B cell (primary cell): ENCODE measurements at regions not wholly inside any gene's neighbourhood (a gene's known extent, or its start where the extent isn't known, plus 50 kb on each side); places are given as distances from the start of the nearest gene placed in this dataset.

Experiments used
- EZH2 ChIP-seq: IDR thresholded peaks from 2 replicates; pipeline ENCODE4 v1.6.1; 2012; ENCODE audit warnings: borderline replicate concordance, low read depth, mild to moderate bottlenecking, moderate library complexity, low read length; ENCODE audit not compliant: insufficient read depth, poor library complexity, severe bottlenecking
- TF ChIP-seq, protein P1 (sequence below): fragments of 200-600 bp; IDR thresholded peaks from one replicate; pipeline ENCODE4 v1.8.0; 2022; ENCODE audit warnings: antibody characterized with exemption, mild to moderate bottlenecking

DNA sequence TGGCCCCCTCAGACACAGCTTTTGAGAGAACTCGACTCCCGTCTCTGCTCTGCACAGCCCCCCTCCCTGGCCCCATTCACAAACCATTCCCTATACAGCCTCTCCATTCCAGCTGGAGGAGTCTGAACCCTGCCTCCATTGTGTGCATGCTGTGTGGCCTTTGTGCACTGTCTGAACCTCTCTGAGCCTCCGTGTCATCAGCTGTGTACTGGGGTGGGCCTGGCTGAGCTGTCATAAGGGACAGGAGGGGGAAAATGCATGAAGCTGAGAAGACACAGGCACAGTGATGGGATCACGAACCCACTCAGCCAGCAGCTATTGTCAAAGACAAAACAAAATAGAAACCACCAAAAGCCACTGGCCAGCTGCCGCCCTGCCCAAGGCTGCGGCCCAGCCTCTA lies 130.8 kb downstream of the RFLNA start:
- TF ChIP-seq, protein P1, sequence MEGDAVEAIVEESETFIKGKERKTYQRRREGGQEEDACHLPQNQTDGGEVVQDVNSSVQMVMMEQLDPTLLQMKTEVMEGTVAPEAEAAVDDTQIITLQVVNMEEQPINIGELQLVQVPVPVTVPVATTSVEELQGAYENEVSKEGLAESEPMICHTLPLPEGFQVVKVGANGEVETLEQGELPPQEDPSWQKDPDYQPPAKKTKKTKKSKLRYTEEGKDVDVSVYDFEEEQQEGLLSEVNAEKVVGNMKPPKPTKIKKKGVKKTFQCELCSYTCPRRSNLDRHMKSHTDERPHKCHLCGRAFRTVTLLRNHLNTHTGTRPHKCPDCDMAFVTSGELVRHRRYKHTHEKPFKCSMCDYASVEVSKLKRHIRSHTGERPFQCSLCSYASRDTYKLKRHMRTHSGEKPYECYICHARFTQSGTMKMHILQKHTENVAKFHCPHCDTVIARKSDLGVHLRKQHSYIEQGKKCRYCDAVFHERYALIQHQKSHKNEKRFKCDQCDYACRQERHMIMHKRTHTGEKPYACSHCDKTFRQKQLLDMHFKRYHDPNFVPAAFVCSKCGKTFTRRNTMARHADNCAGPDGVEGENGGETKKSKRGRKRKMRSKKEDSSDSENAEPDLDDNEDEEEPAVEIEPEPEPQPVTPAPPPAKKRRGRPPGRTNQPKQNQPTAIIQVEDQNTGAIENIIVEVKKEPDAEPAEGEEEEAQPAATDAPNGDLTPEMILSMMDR = no peak
- TF ChIP-seq EZH2 = no peak
